Stimulated activated naive CD8-positive, alpha-beta T cell treated with anti-CD3 and anti-CD28 coated beads, Interleukin-15, Interleukin-2, amounts not matched to agents 100 U/mL and 50 U/mL, for 24 hours (primary cell): ENCODE measurements at regions not wholly inside any gene's neighbourhood (a gene's known extent, or its start where the extent isn't known, plus 50 kb on each side); places are given as distances from the start of the nearest gene placed in this dataset.

Experiments
- ATAC-seq: fragments of 150-1000 bp; cut with Tn5 transposase; one replicate; pipeline ENCODE4 v1.10.0; 2021
- DNase-seq: peaks from one replicate; pipeline ENCODE4 v3.0.0; 2021

DNA sequence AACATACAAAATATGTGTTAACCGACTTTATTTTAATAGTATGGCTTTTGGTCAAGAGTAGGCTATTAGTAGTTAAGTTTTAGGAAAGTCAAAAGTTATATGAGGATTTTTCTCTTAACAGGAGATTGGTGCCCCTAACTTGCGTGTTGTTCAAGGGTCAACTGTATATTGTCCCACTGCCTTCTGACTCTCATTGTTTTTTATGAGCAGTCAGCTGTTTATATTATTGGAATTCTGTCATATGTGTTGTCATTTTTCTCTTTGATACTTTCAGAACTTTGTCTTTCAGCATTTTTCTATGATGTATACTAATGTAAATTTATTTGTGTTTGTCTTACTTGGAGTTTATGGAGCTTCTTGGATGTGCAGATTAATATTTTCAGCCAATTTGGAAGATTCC, 142.1 kb upstream of the CMC1 start:
- DNase-seq (no peak), ATAC-seq (no peak)

DNA sequence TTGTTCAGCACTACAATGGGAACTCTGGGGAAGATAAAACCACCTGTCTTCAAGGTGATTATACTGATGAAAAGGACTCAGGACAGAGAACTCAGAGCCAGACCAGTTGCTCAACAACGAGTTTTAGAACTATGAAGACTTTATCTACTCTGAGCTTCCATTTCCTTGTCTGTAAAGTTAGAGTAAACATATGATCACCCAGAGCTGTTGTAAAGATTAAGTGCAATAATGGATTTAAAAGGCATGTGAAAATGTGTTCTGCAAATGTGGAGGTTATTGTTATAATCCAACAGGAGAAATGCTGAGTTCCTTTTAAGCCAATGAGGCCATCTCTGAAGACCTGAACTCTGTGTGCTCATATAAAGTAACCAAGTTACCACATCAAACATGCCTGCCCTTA, 139.7 kb upstream of the CMC1 start:
- no peak for DNase-seq
- ATAC-seq = no peak

DNA sequence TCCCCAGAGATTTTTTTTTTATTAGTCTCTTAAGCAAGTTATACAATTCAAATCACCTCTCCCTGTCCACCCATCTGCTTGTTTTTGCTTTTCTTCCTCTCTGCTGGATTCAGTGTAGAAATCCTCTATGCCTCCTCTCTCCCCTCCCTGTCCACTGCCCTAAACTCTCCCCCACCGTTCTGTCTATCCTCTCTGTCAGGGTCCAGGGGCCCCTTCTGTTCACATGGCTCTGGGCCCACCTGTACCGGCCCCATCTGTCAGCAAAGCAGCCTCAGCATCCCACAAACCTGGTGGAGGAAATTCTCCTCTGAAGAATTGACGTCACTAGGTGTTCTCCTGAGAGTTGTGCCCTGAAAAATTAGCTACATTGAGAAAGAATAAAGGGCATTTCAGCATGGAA, 137.6 kb upstream of the CMC1 start:
- no peak for DNase-seq
- ATAC-seq = no peak

DNA sequence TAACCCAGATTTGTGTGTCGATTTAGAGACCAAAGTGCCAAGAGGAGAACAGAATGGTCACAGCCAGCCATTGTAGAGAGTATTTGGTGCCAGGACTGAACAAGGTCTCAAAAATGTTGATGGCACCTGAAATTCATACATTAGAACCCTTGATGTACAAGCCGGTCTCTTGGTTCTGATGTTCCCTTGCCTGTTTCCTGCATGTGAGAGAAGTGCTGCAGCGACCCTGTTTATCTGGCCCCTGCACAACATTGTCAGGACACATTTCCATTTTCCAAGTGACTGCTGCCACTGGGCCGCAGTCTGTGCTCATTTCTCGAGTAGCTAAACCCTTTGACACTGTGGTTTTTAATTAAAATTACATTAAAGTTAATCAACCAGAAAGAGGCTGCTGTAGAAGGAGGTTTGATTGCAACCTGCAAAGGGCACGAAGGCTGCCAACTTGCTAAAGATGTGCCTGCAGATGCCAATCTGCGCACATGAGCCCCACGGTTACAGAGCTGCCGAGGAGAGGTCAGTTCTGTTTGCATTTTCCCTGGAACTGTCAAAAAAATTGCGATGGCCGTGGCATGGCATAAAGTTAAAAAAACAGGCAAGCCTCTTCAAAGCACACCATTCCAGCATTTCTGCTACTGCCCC, 136.4 kb upstream of the CMC1 start:
- no peak for ATAC-seq
- DNase-seq = no peak

DNA sequence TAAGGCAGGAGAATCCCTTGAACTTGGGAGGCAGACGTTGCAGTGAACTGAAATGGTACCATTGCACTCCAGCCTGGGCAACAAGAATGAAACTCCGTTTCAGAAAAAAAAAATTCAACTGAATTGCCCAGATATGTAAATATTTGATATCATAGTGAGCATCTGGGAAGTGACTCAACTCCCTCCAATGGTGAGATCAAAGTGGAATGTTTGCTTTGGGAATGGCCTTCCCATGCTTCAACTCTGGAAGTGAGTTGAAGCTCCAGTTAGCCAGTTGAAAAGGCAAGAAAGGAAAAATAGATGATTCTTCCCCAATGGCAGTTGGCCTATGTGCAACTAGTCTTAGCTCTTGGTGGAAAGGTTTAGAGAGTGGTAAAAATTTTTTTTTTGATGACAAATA, 131.6 kb upstream of the CMC1 start:
- no peak for ATAC-seq
- no peak for DNase-seq

DNA sequence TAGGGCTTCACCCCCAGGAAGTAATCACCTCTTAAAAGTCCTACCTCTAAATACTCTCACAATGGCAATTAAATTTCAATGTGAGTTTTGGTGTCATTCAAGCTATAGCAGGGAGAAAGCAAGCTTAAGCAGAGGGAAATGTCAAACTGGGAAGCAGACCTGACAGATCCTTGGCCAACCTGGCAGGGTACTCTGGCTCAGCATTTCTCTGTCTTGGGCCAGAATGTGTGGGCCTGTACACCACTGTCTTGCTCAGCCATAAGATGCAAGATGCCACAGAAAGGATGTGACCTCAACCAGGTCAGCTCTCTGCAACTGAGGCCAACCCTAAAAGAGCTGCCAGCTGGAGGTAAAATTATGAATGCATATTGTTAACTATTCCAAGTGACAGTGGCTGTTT, 130.6 kb upstream of the CMC1 start:
- ATAC-seq (no peak), DNase-seq (no peak)

DNA sequence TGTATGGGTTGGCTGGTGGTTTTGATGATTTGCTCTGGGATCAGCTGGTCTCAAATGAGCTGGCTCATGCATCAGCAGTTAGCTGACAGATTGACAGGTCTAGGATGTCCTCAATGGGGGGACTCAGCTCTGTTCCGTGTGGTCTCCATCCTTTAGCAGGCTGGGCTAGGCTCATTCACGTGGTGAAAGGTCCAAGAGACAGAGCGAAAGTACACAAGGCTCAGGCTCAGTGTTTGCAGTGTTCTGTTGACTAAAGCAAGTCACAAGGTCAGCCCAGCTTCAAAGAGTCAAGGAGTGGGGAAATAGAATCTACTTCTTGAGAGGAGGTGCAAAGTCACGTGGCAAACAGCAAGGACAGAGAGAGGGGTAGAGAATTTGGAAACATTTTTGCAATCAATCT, 126.5 kb upstream of the CMC1 start:
- ATAC-seq (no peak), DNase-seq (no peak)

DNA sequence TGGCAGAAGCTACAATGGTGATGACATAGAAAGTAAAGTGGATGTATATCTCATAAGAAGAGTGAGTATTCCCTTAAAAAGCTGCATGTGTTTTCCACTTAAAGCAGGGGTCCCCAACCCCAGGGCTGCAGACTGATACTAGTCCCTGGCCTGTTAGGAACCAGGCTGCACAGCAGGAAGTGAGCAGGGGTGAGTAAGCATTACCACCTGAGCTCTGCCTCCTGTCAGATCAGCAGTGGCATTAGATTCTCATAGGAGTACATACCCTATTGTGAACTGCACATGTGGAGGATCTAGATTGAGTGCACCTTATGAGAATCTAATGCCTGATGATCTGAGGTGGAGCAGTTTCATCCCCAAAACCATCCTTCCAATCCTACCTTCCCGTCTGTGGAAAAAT, 126.1 kb upstream of the CMC1 start:
- no peak for ATAC-seq
- DNase-seq = no peak

DNA sequence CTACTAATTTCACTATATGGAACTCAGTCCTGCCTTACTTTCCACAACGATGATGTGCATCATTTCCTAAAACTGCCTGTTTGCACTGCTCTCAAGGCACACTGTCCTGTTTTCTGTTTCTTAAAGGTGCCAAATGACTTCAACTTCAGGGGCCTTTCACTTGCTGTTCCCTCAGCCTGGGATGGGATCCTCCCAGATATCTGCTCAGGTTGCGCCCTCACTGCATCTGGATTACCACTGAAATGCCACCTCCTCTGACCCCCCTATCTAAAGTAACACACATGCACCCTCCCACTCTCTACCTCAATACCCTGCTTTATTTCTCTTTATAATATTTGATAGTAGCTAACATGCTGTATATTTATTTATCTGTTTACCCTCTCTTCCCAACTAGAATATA, 123.8 kb upstream of the CMC1 start:
- DNase-seq (no peak), ATAC-seq (no peak)

DNA sequence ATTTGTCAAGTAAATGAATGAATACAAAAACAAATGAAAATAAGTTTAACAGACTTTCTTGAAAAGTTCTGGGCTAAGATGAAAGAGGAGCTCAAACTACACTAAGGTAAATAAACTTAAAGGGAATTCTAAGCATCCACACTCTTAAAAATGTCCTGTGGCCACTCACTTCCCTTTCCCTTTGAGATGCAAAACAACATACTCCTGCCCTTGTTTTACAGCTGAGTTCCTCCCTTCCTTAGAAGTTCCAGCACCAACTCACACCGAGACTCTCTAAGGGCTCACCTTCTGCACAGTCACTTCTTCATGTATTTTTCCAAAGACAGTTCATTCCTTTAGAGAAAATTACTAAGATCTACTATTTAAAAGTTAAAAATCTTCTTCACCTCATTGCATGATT, 123.3 kb upstream of the CMC1 start:
- ATAC-seq = no peak

DNA sequence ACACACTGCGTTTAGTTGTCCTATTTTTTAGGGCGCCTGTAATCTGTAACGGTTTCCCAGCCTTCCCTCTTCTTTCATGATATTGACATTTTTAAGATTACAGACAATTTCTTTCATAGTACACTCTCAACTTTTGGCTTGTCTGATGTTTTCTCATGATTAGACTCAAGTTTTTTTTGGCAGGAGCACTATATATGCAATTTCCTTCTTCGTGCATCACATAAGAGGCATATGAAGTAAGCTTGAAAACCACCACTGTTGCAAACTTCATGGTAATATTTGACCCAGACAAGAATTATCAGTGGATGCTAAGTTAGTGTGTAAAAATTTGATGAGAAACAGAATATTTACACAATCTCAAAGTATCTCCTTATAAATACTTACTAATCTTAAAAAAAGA, 119.2 kb upstream of the CMC1 start:
- ATAC-seq (no peak), DNase-seq (no peak)

More for the DNA sequence above, 123.3 kb upstream of the CMC1 start:
- DNase-seq = no peak

DNA sequence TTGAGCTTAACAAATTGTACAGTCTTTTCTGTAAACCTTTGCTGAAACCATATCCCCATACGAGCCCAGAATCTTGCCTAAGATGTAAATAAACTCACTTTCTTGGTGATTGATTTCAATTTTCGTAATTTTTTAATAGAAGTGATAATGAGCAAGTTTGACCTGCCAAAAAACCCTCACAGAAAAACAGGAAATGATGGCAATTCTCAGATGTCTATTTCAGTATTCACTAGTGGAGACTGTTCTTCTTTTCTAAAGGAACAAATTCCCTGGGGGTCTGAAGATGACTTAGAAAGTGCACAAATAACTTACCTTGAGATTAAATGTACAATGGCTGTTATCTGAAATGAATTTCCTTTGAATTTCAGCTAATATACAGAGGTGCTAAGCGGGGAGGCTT, 116.5 kb upstream of the CMC1 start:
- ATAC-seq (no peak), DNase-seq (no peak)

DNA sequence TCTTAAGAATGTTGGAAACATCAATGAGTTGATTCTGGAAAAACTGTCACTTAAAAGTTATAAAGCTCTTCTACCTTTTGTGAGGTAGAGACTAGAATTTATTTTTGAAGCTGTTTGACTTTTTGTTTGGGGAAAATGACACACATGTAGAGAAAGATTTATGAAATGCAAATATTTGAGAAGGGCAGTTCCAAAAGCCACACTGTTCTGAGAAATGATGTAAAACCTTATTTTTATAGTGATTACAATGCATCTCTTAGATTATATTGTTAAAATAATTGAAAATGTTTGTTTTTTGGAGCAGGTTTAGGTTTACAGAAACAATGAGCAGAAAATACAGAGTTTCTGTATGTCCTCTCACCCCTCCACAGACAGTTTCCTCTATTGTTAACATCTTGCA, 116.1 kb upstream of the CMC1 start:
- no peak for DNase-seq
- no peak for ATAC-seq

DNA sequence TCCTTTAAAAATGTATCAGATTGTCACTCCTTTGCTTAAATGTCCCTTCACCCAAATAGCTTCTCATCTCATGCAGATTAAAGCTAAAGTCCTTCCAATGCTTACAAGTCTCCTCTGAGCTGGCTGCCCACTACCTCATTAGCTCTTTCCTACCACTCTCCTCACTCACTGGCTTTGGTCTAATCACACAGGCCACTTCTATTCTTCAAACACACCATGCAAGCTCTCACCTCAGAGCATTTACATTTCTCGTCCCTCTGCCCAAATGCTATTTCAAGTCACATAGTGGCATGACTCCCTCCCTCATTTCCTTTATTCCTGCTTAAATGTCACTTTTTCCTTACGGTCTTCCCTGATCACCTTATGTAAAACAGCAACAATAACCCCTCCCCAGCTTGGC, 110.6 kb upstream of the CMC1 start:
- DNase-seq (no peak), ATAC-seq (no peak)

DNA sequence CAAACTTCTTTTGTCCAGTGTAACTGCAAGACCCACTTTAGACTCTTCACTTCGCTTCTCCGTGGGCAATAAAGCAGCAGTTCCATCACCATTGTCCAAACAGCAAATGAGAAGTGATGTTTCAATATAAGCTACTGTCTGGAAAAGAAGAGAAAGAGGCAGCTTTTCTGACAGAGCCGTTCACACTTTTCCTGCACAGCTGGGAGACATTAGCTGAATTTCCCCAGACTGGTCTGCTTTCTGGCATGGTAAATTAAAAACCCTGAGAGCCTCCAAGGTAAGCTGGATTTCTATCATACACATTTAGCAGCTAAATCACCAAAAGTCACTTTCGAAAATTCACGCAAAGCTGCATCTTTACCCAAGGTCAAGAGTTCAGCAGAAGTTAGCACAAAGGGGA, 108.5 kb upstream of the CMC1 start:
- ATAC-seq (no peak), DNase-seq (no peak)

DNA sequence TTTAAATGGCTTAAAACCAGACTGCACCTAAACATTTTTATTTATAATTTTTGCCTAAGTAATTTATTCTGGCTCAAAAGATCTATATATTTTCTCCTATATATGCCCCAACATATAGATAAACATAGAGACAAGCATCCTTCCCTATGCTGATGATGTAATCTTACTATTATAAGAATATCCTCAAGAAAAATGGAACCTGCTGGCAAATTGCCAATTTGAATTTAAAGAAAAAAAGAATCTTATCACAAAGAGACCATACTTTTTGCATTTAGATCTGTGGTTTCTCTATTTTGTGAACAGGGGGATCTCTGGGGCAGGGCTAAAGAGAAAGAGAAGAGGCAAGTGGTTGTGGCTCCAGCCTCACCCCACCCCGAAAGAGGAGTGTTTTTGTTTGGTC, 107.2 kb upstream of the CMC1 start:
- no peak for DNase-seq
- no peak for ATAC-seq

DNA sequence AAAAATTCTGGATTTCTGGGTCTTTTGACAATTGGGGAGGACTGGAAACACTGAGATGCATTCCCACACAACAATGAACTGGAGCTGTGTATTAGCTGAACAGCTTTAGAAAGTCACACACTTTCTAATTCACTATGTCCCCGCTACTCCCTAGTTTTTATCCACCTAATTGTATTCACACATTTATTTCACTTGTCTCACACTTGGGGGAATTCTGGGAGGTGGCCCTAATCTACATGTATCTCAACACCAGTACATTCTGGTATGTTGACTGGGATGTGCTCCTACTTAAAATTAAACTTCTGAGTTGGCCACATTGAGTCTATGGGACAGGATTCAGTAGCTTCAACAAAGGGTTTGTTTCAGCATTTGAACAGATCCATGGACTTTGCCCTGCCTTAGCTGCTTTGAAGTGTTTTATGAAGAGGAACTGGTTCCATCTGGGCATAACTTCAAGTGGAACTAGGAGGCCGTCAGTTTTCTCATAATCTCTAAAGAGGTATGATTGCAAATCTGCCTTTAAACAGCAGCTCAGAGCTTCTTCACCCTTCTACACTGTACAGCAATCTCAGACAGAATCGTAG, 106.5 kb upstream of the CMC1 start:
- no peak for DNase-seq
- no peak for ATAC-seq

DNA sequence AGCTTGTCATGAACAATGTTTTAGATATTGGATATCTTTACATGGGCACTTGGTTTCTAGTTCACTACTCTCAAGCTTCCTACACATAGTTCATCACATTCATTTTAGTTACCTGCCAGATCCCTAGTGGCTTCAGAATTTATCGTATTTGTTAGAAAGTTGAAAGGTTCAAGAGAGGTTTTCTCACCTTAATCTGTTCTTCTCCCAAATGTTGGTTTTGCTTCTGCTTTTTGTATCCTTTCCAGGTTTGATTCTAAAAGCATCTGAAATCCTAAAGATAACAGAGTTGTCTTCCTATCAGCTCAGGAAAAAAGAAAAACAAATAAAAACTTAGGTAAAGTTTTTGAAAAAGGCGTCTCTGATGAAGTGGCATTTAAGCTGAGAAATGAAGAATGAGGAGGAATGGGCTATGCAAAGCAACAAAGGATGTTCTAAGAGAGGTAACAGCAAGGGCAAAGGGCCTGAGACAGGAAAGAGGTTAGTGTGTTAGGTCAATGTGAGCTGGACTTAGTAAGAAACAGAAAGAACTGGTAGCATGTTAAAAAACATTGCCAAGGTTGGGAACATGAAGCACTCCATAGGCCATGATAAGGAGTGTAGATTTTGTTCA, 104.7 kb upstream of the CMC1 start:
- ATAC-seq (no peak), DNase-seq (no peak)

DNA sequence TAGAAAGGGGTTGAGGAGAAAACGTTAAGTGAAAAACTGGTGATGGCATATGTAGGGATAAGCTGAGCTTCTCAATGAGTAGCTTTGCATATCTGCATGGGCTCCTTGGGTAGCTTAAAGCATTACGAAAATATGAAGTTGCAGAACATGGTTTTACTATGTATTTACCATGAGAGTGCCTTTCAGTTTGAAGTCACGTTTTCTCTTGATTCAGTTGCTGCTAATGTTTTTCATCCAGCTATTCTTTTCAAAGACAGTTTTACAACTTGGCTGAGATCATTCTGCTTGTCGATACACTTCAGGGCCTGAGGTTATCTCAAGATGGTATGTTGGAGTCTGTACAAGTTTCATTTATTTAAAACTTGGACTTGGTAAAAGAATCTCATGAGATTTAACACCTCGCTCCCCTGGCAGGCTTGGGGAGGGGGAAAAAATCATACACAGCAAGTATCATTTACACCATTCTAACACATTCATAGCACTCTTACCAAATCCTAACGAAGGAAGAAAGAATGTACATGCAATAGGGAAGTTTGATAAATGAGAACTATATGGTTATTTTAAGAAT, 103.3 kb upstream of the CMC1 start:
- ATAC-seq (no peak), DNase-seq (no peak)

DNA sequence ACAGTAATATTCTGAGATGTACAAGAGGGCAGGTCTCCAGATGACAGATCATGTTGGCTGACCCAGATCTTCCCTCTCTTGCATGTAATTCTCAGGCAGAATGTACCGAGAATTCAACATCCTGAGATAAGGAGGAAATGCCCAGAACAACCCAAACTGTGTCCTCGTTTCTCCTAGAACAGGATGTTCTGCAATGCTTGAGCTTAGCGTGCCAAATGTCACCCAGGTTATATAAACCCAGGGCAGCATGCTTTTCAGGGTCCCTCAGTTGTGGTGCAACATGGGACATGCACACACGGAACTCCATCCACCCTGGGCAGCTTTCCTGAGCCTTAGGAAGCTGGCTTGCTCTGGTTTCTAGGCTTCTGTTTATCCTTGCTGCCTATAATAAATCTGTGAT, 102.1 kb upstream of the CMC1 start:
- no peak for ATAC-seq
- no peak for DNase-seq

DNA sequence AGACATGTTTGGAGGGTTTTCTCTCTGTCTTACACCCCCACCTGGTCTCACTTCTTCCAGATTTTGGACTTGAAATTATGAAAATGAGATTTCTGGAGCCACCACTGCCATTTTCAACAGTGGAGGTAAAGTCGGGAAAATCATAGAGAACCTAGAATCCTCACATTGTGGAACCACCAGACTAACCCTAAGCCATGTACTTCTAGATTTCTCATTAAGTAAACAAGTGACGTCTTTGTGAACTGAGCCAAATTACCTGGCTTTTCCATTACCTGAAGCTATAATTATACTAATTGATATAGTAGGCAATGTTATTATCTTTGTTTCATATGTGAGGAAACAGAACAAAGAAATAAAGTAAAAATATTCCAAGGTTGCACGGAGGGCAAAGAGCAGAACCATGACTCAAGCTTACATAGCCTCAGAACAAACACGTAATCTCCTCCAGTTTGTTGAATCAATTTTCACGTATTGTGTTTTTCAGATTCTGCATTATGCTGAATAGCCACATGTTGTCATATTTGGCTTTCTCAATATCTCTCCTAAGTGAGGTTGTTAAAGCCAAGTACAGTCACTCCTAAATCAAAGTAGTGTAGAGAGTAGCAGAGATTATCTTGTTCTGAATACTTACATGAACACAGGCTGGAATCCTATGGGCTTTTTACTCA, 101.3 kb upstream of the CMC1 start:
- DNase-seq (no peak), ATAC-seq (no peak)

DNA sequence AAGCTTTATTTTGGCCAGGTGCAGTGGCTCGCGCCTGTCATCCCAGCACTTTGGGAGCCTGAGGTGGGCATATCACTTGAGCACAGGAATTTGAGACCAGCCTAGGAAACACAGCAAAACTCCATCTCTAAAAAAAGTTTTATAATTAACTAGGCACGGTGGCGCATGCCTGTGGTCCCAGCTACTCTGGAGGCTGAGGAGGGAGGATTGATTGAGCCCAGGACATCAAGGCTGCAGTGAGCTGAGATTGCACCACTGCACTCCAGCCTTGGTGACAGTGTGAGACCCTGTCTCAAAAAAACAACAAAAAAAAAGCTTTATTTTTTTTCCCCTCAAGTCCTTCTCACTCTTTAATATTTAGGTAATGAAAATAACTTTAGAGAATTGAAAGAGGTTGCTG, 100.8 kb upstream of the CMC1 start:
- ATAC-seq = no peak
- DNase-seq = no peak

DNA sequence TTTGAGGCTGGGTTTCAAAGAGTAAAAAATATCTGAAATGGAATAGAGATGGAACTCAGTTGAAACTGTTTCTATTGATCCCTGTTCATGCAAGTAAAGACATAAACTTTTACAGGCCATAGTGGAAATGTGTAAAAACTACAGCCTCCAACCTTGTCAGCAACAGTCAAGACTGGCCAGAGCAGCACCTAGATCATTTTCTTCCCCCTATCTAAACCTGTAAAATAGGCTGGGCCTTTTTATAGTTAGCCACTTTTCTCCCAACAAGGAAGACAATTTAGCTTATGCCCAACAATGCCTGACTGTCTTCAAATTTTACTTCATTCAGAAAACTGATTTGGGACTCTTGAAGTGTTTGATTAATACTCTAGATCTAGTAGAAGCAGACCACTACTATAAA, 91.5 kb upstream of the CMC1 start:
- ATAC-seq (no peak), DNase-seq (no peak)
